Islet precursor cell (in vitro differentiated cells): ENCODE measurements at regions not wholly inside any gene's neighbourhood (a gene's known extent, or its start where the extent isn't known, plus 50 kb on each side); places are given as distances from the start of the nearest gene placed in this dataset.
"Not testable (repeated sequence)": the region's sequence is repeated elsewhere in the genome, so short reads cannot be mapped to it uniquely, and the experiment has no call there.

Source experiments
- DNase-seq: peaks from one replicate; pipeline ENCODE4 v3.0.0-alpha.2; 2018

- DNase-seq, result peak; percentile 23
These were observed 183.2 kb upstream of the RAB6C start for GRCh38 chr2:129796225-129796624.

- DNase-seq, result peak; percentile 40
These were observed 182.5 kb upstream of the RAB6C start for GRCh38 chr2:129796801-129797488.

- peak; percentile 49 for DNase-seq
These were observed 181.8 kb upstream of the RAB6C start for GRCh38 chr2:129797489-129798300.

GRCh38 chr2:129798301-129798581 is 181.2 kb upstream of the RAB6C start:
- DNase-seq, result peak; percentile 21

- DNase-seq, result peak; percentile 43
These were observed 180.8 kb upstream of the RAB6C start for GRCh38 chr2:129798626-129799025.

- DNase-seq, result peak; percentile 43
These were observed 180.2 kb upstream of the RAB6C start for GRCh38 chr2:129799036-129799958.

- peak; percentile 1 for DNase-seq
These were observed 179.2 kb upstream of the RAB6C start for GRCh38 chr2:129800285-129800684.

- DNase-seq, result peak; percentile 22
These were observed 178.8 kb upstream of the RAB6C start for GRCh38 chr2:129800686-129801085.

- peak; percentile 40 for DNase-seq
These were observed 177.9 kb upstream of the RAB6C start for GRCh38 chr2:129801575-129801974.

GRCh38 chr2:129802290-129802689 is 177.2 kb upstream of the RAB6C start:
- peak; percentile 42 for DNase-seq

GRCh38 chr2:129803032-129803431 is 176.4 kb upstream of the RAB6C start:
- DNase-seq, result peak; percentile 1

- DNase-seq, result no peak
These were observed 175.6 kb upstream of the RAB6C start for GRCh38 chr2:129803871-129804270.

GRCh38 chr2:129805899-129806298 is 173.6 kb upstream of the RAB6C start:
- peak; percentile 38 for DNase-seq

- peak; percentile 60 for DNase-seq
These were observed 173.1 kb upstream of the RAB6C start for GRCh38 chr2:129806317-129806716.

GRCh38 chr2:129806990-129807389 is 172.5 kb upstream of the RAB6C start:
- peak; percentile 46 for DNase-seq

- DNase-seq, result not testable (repeated sequence)
These were observed 171.7 kb upstream of the RAB6C start for GRCh38 chr2:129807642-129808338.

- DNase-seq, result no peak
These were observed 168.9 kb upstream of the RAB6C start for GRCh38 chr2:129810521-129810920.

- DNase-seq, result peak; percentile 31
These were observed 167.4 kb upstream of the RAB6C start for GRCh38 chr2:129812071-129812470.

GRCh38 chr2:129812654-129813053 is 166.8 kb upstream of the RAB6C start:
- peak; percentile 24 for DNase-seq

- DNase-seq, result peak; percentile 29
These were observed 166.1 kb upstream of the RAB6C start for GRCh38 chr2:129813404-129813803.

GRCh38 chr2:129816813-129817574 is 162.5 kb upstream of the RAB6C start:
- peak; percentile 23 for DNase-seq

- DNase-seq, result no peak
These were observed 159.6 kb upstream of the RAB6C start for GRCh38 chr2:129819855-129820254.
